Right lobe of liver (tissue), 4 donors: ENCODE measurements at regions not wholly inside any gene's neighbourhood (a gene's known extent, or its start where the extent isn't known, plus 50 kb on each side); places are given as distances from the start of the nearest gene placed in this dataset.

Experiments used
- CTCF ChIP-seq, 4 donors: fragments of 200-600 bp in 3 of 4; fragments of 450-650 bp in 1 of 4; IDR thresholded peaks; one replicate each; pipeline versions ENCODE4 v1.5.1 to v1.8.0; 2016 to 2022; ENCODE audit warnings: antibody characterized with exemption in 4 of 4, mild to moderate bottlenecking in 2 of 4
- POLR2A ChIP-seq: fragments of 450-650 bp; IDR thresholded peaks from one replicate; pipeline ENCODE4 v1.6.1; 2017; ENCODE audit warnings: antibody characterized with exemption, mild to moderate bottlenecking
- donor health status: DM: no; HTN: no; CAD: no.
- donor health status: DM: no; HTN: no; CAD: no.
- donor health status: DM: no; HTN: yes; CAD: no.

GRCh38 chr4:10925996-10926395, 241.4 kb upstream of the CLNK start:
- no peak for TF ChIP-seq POLR2A
- TF ChIP-seq CTCF (IDR thresholded peaks at IDR 0.05) = no peak
